SK-N-SH (cell line): ENCODE measurements at regions not wholly inside any gene's neighbourhood (a gene's known extent, or its start where the extent isn't known, plus 50 kb on each side); places are given as distances from the start of the nearest gene placed in this dataset.
A peak's percentile ranks its signal among the peaks of the same experiment; 100 is the strongest.

ENCODE experiments used
- CTCF ChIA-PET: fragments of 300-600, 350-600 bp; formaldehyde crosslinking; extraction: SDS; loops from one replicate; lab custom pipeline; 2021; lab: Yijun Ruan, JAX
- POLR2A ChIA-PET: fragments of 350-600 bp; sonication (Branson Sonifier 250); formaldehyde crosslinking; extraction: SDS; loops from one replicate; lab custom pipeline; 2020; ENCODE audit warnings: antibody characterized with exemption, inconsistent platforms; lab: Yijun Ruan, JAX
- DNase-seq: peaks from one replicate; pipeline ENCODE4 v3.0.0; 2012
- H2AFZ ChIP-seq: fragments of 200-600 bp; sonication (generic); 2 replicates; pipeline ENCODE4 v1.8.1; 2016; ENCODE audit warnings: antibody characterized with exemption, mild to moderate bottlenecking, low read depth
- H3F3A ChIP-seq: fragments of 200-600 bp; sonication (generic); replicated peaks from 2 replicates; pipeline ENCODE3; 2016; ENCODE audit warnings: antibody characterized with exemption, mild to moderate bottlenecking; ENCODE audit not compliant: insufficient read depth
- H3K27ac ChIP-seq, 2 experiments: fragments of 200-500 bp in 1 of 2; fragments of 200-600 bp in 1 of 2; sonication (Bioruptor generic) in 1 of 2; sonication (generic), shearing (Covaris generic) in 1 of 2; 2 replicates each; pipeline versions ENCODE4 v1.5.1 to v1.6.1; 2014 to 2016; ENCODE audit warnings: low read depth in 2 of 2, inconsistent platforms in 1 of 2, low read length in 1 of 2, mild to moderate bottlenecking in 1 of 2, mixed read lengths in 1 of 2
- H3K27me3 ChIP-seq: fragments of 200-600 bp; sonication (generic), shearing (Covaris generic); 2 replicates; pipeline ENCODE4 v1.6.1; 2016; ENCODE audit warnings: mixed run types; ENCODE audit not compliant: insufficient read depth
- H3K36me3 ChIP-seq, 2 experiments: fragments of 200-500 bp in 1 of 2; fragments of 200-600 bp in 1 of 2; sonication (Bioruptor generic) in 1 of 2; sonication (generic) in 1 of 2; replicated peaks in 1 of 2; 2 replicates each; pipeline versions ENCODE3 to v1.5.1; 2014 to 2016; ENCODE audit warnings: low read length in 1 of 2, mild to moderate bottlenecking in 1 of 2; ENCODE audit not compliant: insufficient read depth in 2 of 2, control insufficient read depth in 1 of 2
- H3K4me1 ChIP-seq, 2 experiments: fragments of 200-500 bp in 1 of 2; fragments of 200-600 bp in 1 of 2; sonication (Bioruptor generic) in 1 of 2; sonication (generic), shearing (Covaris generic) in 1 of 2; 2 replicates each; pipeline versions ENCODE4 v1.5.1 to v1.6.1; 2014 to 2016; ENCODE audit warnings: low read depth in 1 of 2, low read length in 1 of 2, mixed run types in 1 of 2; ENCODE audit not compliant: insufficient read depth in 2 of 2, control insufficient read depth in 1 of 2
- H3K4me2 ChIP-seq: fragments of 200-600 bp; sonication (generic), shearing (Covaris generic); 2 replicates; pipeline ENCODE4 v1.6.1; 2017; ENCODE audit warnings: mixed run types
- H3K4me3 ChIP-seq, 2 experiments: fragments of 200-500 bp in 1 of 2; fragments of 200-600 bp in 1 of 2; sonication (Bioruptor generic) in 1 of 2; sonication (generic), shearing (Covaris generic) in 1 of 2; 2 replicates each; pipeline versions ENCODE4 v1.5.1 to v1.8.1; 2014 to 2016; ENCODE audit warnings: low read depth in 2 of 2, inconsistent platforms in 1 of 2, low read length in 1 of 2, mild to moderate bottlenecking in 1 of 2, mixed read lengths in 1 of 2, moderate library complexity in 1 of 2
- H3K79me2 ChIP-seq: fragments of 200-600 bp; sonication (generic); 2 replicates; pipeline ENCODE4 v1.8.1; 2017; ENCODE audit warnings: mild to moderate bottlenecking; ENCODE audit not compliant: insufficient read depth
- H3K9ac ChIP-seq: fragments of 200-600 bp; sonication (generic); 2 replicates; pipeline ENCODE4 v1.6.1; 2017; ENCODE audit warnings: mixed run types
- H3K9me2 ChIP-seq: fragments of 200-600 bp; sonication (generic); 2 replicates; pipeline ENCODE4 v1.6.1; 2017; ENCODE audit warnings: mixed run types
- H3K9me3 ChIP-seq: fragments of 200-600 bp; sonication (generic); 2 replicates; pipeline ENCODE4 v1.6.1; 2017; ENCODE audit warnings: mixed run types, mild to moderate bottlenecking, moderate library complexity
- H4K20me1 ChIP-seq: fragments of 200-600 bp; sonication (generic); 2 replicates; pipeline ENCODE4 v1.6.1; 2017; ENCODE audit warnings: mild to moderate bottlenecking, mixed run types; ENCODE audit not compliant: insufficient read depth
- CHD2 ChIP-seq: fragments of 150-350 bp; IDR thresholded peaks from 2 replicates; pipeline ENCODE4 v1.6.1; 2018; ENCODE audit warnings: low read length; ENCODE audit not compliant: partially characterized antibody
- ELF1 ChIP-seq: IDR thresholded peaks from 2 replicates; pipeline ENCODE4 v1.4.0; 2012
- EZH2phosphoT487 ChIP-seq: fragments of 200-600 bp; sonication (generic); IDR thresholded peaks from 2 replicates; pipeline ENCODE4 v1.6.1; 2017; ENCODE audit warnings: low read depth, mixed run types, mild to moderate bottlenecking, antibody characterized with exemption, moderate library complexity, borderline replicate concordance
- FOSL2 ChIP-seq: IDR thresholded peaks from 2 replicates; pipeline ENCODE4 v1.4.0; 2012; ENCODE audit warnings: low read depth, mild to moderate bottlenecking, moderate library complexity, borderline replicate concordance
- GATA2 ChIP-seq: sonication (generic); formaldehyde crosslinking; IDR thresholded peaks from 2 replicates; pipeline ENCODE4 v1.5.0; 2020; ENCODE audit warnings: mild to moderate bottlenecking, missing genetic modification reagents
- JUND ChIP-seq: IDR thresholded peaks from 2 replicates; pipeline ENCODE4 v1.4.0; 2012
- NFIC ChIP-seq: IDR thresholded peaks from 2 replicates; pipeline ENCODE4 v1.4.0; 2012; ENCODE audit warnings: borderline replicate concordance
- POLR2AphosphoS5 ChIP-seq: IDR thresholded peaks from 2 replicates; pipeline ENCODE4 v1.6.1; 2012; ENCODE audit warnings: low read depth, low read length
- RAD21 ChIP-seq: IDR thresholded peaks from 2 replicates; pipeline ENCODE4 v1.6.1; 2012; ENCODE audit warnings: mild to moderate bottlenecking, low read length
- RXRA ChIP-seq: IDR thresholded peaks from 2 replicates; pipeline ENCODE4 v1.4.0; 2012; ENCODE audit warnings: low read depth, mild to moderate bottlenecking, borderline replicate concordance
- TAF1 ChIP-seq: IDR thresholded peaks from 2 replicates; pipeline ENCODE4 v1.6.1; 2012; ENCODE audit warnings: low read depth, mild to moderate bottlenecking, low read length, moderate library complexity, borderline replicate concordance
- TCF12 ChIP-seq: IDR thresholded peaks from 2 replicates; pipeline ENCODE4 v1.4.0; 2012
- TEAD4 ChIP-seq: IDR thresholded peaks from 2 replicates; pipeline ENCODE4 v1.4.0; 2012; ENCODE audit warnings: mild to moderate bottlenecking, borderline replicate concordance; ENCODE audit not compliant: insufficient read depth
- YY1 ChIP-seq: IDR thresholded peaks from 2 replicates; pipeline ENCODE4 v1.4.0; 2012; ENCODE audit warnings: low read depth, mild to moderate bottlenecking
- WGBS: methylation state at CpG from one replicate; pipeline ENCODE4 v1.1.6; 2017; ENCODE audit warnings: low lambda C conversion rate; 5-methylcytosine and 5-hydroxymethylcytosine counted together
- TF ChIP-seq, protein P1 (sequence below): fragments of 200-600 bp; sonication (generic); IDR thresholded peaks from 2 replicates; pipeline ENCODE4 v1.6.1; 2017; ENCODE audit warnings: antibody characterized with exemption, mild to moderate bottlenecking, moderate library complexity
- TF ChIP-seq, protein P2 (sequence below): IDR thresholded peaks from 2 replicates; pipeline ENCODE4 v1.4.0; 2012; ENCODE audit warnings: low read depth, borderline replicate concordance
- TF ChIP-seq, protein P3 (sequence below): fragments of 150-350 bp; IDR thresholded peaks from 2 replicates; pipeline ENCODE4 v1.6.1; 2017; ENCODE audit warnings: antibody characterized with exemption, low read length, low read depth, borderline replicate concordance
- TF ChIP-seq, protein P4 (sequence below): IDR thresholded peaks from 2 replicates; pipeline ENCODE4; 2012

DNA sequence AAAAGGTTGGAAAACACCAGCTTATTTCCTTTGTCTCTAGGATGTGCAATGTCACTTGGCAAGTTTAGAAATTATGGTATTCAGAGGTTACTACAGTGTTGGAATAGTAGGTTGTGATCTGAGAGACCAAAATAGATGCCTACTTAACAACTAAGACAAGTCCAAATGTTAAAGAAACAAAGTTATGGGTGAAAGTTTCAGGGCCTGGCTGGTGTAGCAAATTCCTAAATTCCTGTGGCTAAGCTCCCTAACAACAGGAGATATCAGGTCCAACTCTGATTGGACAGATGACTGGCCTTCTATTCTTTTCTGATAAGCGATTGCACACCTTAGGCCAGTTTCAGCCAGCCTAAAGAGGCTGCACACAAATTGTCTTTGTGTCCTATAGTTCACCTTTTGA is 873.5 kb downstream of the REEP3 start (continued):
- TF ChIP-seq, protein P1, sequence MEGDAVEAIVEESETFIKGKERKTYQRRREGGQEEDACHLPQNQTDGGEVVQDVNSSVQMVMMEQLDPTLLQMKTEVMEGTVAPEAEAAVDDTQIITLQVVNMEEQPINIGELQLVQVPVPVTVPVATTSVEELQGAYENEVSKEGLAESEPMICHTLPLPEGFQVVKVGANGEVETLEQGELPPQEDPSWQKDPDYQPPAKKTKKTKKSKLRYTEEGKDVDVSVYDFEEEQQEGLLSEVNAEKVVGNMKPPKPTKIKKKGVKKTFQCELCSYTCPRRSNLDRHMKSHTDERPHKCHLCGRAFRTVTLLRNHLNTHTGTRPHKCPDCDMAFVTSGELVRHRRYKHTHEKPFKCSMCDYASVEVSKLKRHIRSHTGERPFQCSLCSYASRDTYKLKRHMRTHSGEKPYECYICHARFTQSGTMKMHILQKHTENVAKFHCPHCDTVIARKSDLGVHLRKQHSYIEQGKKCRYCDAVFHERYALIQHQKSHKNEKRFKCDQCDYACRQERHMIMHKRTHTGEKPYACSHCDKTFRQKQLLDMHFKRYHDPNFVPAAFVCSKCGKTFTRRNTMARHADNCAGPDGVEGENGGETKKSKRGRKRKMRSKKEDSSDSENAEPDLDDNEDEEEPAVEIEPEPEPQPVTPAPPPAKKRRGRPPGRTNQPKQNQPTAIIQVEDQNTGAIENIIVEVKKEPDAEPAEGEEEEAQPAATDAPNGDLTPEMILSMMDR: no peak
- no peak for TF ChIP-seq YY1
- TF ChIP-seq, all 33 proteins: peak for 0

DNA sequence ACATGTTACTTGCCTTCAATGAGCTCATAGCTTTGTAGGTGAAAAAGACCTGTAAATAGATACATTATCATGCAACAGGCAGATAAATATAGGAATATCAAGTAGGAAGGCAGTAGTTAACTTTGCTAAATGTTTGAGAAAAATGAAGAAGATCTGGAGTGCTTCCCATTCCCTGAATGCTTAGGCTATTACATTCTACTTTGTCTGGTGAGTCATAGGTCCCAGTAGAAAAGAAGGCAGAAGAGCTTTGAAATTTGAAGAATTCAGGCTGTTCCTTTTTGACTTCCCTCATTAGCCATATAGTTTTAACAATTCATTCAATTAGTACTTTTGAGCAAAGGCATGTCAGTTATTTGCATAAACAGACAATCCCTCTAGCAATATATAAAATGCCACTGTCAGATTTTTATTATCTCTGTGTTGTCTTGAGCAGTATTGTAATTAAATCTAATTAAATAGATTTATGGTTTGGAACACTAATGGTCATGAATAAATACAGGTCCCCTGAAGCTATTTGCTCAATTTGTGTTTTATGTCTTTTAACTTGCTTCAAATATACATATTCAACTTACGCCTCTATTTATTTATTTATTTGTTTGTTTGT is 875.0 kb downstream of the REEP3 start:
- WGBS: 50% methylated on average over 1 of the region's 1 CpG
- Histone ChIP-seq H3K9me2 (no peaks in the 10 kb centered on the region), H3K9ac (no peak overlapping the region), H3K36me3 (no peaks in the 10 kb centered on the region), H3K4me3 (no peak overlapping the region), H4K20me1 (no peaks in the 10 kb centered on the region), H3K79me2 (no peaks in the 10 kb centered on the region), H3F3A (no peaks in the 10 kb centered on the region), H2AFZ (0 out of 2 replicates have a peak overlapping the region, but pooled peaks have one; percentile 13), H3K4me1 (peaks cover 0 to 4% of the 10 kb centered on the region in 2 experiments; a peak in 1 of 4 replicates)
- POLR2A ChIA-PET: no interaction called here
- CTCF ChIA-PET: interaction anchor here (0.6 to 0.7 kb wide), 2 partner anchors 119 to 188 kb away, joined by 3 read pairs; no protein-coding TSS in a partner anchor
- TF ChIP-seq CHD2 (no peak), GATA2 (CRISPR knock-in tag) (no peak), TCF12 (0 out of 2 replicates have a peak, but pooled peaks have one; percentile 9), FOSL2 (peak; percentile 71), TEAD4 (peak; percentile 42; the same call in 1 of the 2 replicates), RAD21 (no peak), NFIC (no peak), JUND (peak; percentile 63)
- TF ChIP-seq, protein P2, sequence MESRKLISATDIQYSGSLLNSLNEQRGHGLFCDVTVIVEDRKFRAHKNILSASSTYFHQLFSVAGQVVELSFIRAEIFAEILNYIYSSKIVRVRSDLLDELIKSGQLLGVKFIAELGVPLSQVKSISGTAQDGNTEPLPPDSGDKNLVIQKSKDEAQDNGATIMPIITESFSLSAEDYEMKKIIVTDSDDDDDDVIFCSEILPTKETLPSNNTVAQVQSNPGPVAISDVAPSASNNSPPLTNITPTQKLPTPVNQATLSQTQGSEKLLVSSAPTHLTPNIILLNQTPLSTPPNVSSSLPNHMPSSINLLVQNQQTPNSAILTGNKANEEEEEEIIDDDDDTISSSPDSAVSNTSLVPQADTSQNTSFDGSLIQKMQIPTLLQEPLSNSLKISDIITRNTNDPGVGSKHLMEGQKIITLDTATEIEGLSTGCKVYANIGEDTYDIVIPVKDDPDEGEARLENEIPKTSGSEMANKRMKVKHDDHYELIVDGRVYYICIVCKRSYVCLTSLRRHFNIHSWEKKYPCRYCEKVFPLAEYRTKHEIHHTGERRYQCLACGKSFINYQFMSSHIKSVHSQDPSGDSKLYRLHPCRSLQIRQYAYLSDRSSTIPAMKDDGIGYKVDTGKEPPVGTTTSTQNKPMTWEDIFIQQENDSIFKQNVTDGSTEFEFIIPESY: no peak
- TF ChIP-seq, all 33 proteins: peak for 4
- Histone ChIP-seq H3K27ac (0 out of 4 replicates have a peak overlapping the region, but pooled peaks of 1 of the 2 experiments have one; percentile 16), H3K27me3 (no peaks in the 10 kb centered on the region), H3K4me2 (no peak overlapping the region), H3K9me3 (no peaks in the 10 kb centered on the region)
- DNase-seq: no peak

DNA sequence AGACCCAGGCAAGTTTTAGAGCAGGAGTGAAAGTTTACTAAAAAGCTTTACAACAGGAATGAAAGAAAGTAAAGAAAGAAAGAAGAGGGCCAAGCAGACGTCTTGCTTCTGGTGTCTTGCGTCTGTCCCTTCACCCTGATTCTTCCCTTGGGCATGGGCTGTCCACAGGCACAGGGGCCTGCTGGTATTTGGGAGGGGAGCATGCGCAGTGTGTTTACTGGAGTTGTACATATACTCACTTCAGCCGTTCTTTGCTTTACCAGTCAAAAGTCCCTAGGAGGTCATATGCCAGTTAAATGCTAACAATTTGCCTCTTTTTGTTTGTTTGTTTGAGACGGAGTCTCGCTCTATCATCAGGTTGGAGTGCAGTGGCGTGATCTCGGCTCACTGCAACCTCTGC is 875.9 kb downstream of the REEP3 start:
- Histone ChIP-seq H3K9ac (no peak overlapping the region), H3K36me3 (no peaks in the 10 kb centered on the region), H3K27me3 (no peaks in the 10 kb centered on the region), H3K27ac (no peak overlapping the region), H2AFZ (no peak overlapping the region), H3F3A (no peaks in the 10 kb centered on the region), H3K4me3 (no peak overlapping the region), H3K9me3 (no peaks in the 10 kb centered on the region), H3K4me1 (peaks cover 0 to 4% of the 10 kb centered on the region in 2 experiments; a peak in 1 of 4 replicates), H4K20me1 (no peaks in the 10 kb centered on the region), H3K4me2 (no peak overlapping the region), H3K79me2 (no peaks in the 10 kb centered on the region), H3K9me2 (no peaks in the 10 kb centered on the region)
- CTCF ChIA-PET: no interaction called here
- 87% methylated on average over 8 of the region's 8 CpGs for WGBS
- no peak for DNase-seq
- POLR2A ChIA-PET: no interaction called here
- TF ChIP-seq POLR2AphosphoS5 (no peak), TAF1 (no peak), GATA2 (CRISPR knock-in tag) (no peak), JUND (no peak), TCF12 (no peak), RXRA (no peak), ELF1 (no peak), EZH2phosphoT487 (no peak)
- TF ChIP-seq, protein P1: no peak
- TF ChIP-seq, protein P3, sequence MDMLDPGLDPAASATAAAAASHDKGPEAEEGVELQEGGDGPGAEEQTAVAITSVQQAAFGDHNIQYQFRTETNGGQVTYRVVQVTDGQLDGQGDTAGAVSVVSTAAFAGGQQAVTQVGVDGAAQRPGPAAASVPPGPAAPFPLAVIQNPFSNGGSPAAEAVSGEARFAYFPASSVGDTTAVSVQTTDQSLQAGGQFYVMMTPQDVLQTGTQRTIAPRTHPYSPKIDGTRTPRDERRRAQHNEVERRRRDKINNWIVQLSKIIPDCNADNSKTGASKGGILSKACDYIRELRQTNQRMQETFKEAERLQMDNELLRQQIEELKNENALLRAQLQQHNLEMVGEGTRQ: no peak
- TF ChIP-seq, protein P4, sequence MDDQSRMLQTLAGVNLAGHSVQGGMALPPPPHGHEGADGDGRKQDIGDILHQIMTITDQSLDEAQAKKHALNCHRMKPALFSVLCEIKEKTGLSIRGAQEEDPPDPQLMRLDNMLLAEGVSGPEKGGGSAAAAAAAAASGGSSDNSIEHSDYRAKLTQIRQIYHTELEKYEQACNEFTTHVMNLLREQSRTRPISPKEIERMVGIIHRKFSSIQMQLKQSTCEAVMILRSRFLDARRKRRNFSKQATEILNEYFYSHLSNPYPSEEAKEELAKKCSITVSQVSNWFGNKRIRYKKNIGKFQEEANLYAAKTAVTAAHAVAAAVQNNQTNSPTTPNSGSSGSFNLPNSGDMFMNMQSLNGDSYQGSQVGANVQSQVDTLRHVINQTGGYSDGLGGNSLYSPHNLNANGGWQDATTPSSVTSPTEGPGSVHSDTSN: no peak
